ENCODE measurements at regions not wholly inside any gene's neighbourhood (a gene's known extent, or its start where the extent isn't known, plus 50 kb on each side); places are given as distances from the start of the nearest gene placed in this dataset.
A peak's percentile ranks its signal among the peaks of the same experiment; 100 is the strongest.

- ATAC-seq (no peak), DNase-seq (ENCODE audit: low read depth, low spot score) (no peak)
- Histone ChIP-seq H3K9me3 (ENCODE audit: control insufficient read depth, insufficient read depth, low read depth, low read length) (0 out of 2 replicates have a peak, but pooled peaks cover 3% of the 10 kb centered on the region), H3K36me3 (ENCODE audit: control insufficient read depth, insufficient read depth, low read length) (no peaks in the 10 kb centered on the region), H3K27me3 (ENCODE audit: control insufficient read depth, insufficient read depth, low read length) (no peaks in the 10 kb centered on the region), H3K27ac (ENCODE audit: low read length) (no peak overlapping the region), H3K4me3 (ENCODE audit: low read depth in 2 of 2, low read length in 2 of 2) (no peak overlapping the region), H3K4me1 (ENCODE audit: control insufficient read depth, insufficient read depth, low read length) (peaks cover 6% of the 10 kb centered on the region)
- CTCF ChIA-PET: interaction anchor here (0.6 to 0.7 kb wide), 3 partner anchors 92 to 565 kb away, joined by 3 read pairs; no protein-coding TSS in a partner anchor
- POLR2A ChIA-PET: no interaction called here
- TF ChIP-seq CTCF (IDR thresholded peaks at IDR 0.05) (no peak), REST (IDR thresholded peaks at IDR 0.05; ENCODE audit: insufficient read depth in 1 of 2, low read depth in 2 of 2, low read length in 1 of 2) (no peak), POLR2AphosphoS5 (IDR thresholded peaks at IDR 0.05; ENCODE audit: low read depth, low read length) (no peak), SIN3A (IDR thresholded peaks at IDR 0.05; ENCODE audit: borderline replicate concordance, insufficient read depth, low read depth, low read length) (no peak), TCF7L2 (IDR thresholded peaks at IDR 0.05; ENCODE audit: low read depth, low read length) (no peak)
- in situ Hi-C loops (cut with HindIII; ENCODE audit: low pct_unique_long_range_greater_than_20kb, low sequenced_read_pairs): no loop called here
- BruUV-seq (replicated peaks): no TSS peak
- intact Hi-C loops (cut with micrococcal nuclease; ENCODE audit: unreplicated experiment): no loop called here
Observed at GRCh38 chr7:22669692-22670421, 57.1 kb upstream of the IL6 start.

GRCh38 chr7:22668971-22669401 lies 58.0 kb upstream of the IL6 start:
- DNase-seq (ENCODE audit: low read depth, low spot score): no peak
- Histone ChIP-seq H3K4me1 (ENCODE audit: control insufficient read depth, insufficient read depth, low read length) (peaks cover 6% of the 10 kb centered on the region), H3K27ac (ENCODE audit: low read length) (peak overlapping the region; percentile 55; the same call in 1 of the 2 replicates), H3K27me3 (ENCODE audit: control insufficient read depth, insufficient read depth, low read length) (no peaks in the 10 kb centered on the region), H3K4me3 (ENCODE audit: low read depth in 2 of 2, low read length in 2 of 2) (no peak overlapping the region), H3K9me3 (ENCODE audit: control insufficient read depth, insufficient read depth, low read depth, low read length) (peaks cover 3% of the 10 kb centered on the region; the same call in 1 of the 2 replicates), H3K36me3 (ENCODE audit: control insufficient read depth, insufficient read depth, low read length) (no peaks in the 10 kb centered on the region)
- no TSS peak for BruUV-seq (replicated peaks)
- intact Hi-C loops (cut with micrococcal nuclease; ENCODE audit: unreplicated experiment): no loop called here
- ATAC-seq: no peak
- in situ Hi-C loops (cut with HindIII; ENCODE audit: low pct_unique_long_range_greater_than_20kb, low sequenced_read_pairs): no loop called here
- ChIA-PET CTCF (no interaction called here), POLR2A (no interaction called here)
- TF ChIP-seq POLR2AphosphoS5 (IDR thresholded peaks at IDR 0.05; ENCODE audit: low read depth, low read length) (no peak), CTCF (IDR thresholded peaks at IDR 0.05) (no peak), SIN3A (IDR thresholded peaks at IDR 0.05; ENCODE audit: borderline replicate concordance, insufficient read depth, low read depth, low read length) (no peak), TCF7L2 (IDR thresholded peaks at IDR 0.05; ENCODE audit: low read depth, low read length) (no peak), REST (IDR thresholded peaks at IDR 0.05; ENCODE audit: insufficient read depth in 1 of 2, low read depth in 2 of 2, low read length in 1 of 2) (no peak)
